ENCODE measurements at regions not wholly inside any gene's neighbourhood (a gene's known extent, or its start where the extent isn't known, plus 50 kb on each side); places are given as distances from the start of the nearest gene placed in this dataset.

- H3K27ac ChIP-seq = no peak overlapping the region
- H3K4me1 ChIP-seq = no peaks in the 10 kb centered on the region
- no peaks in the 10 kb centered on the region for H3K27me3 ChIP-seq (replicated peaks in 1 of 7)
- DNase-seq = no peak
- TF ChIP-seq CTCF (IDR thresholded peaks at IDR 0.05 in 8 of 11, conservative IDR thresholded peaks at IDR 0.05 in 3 of 11) = no peak
- TF ChIP-seq POLR2AphosphoS5 (IDR thresholded peaks at IDR 0.05) = no peak
- TF ChIP-seq POLR2A (IDR thresholded peaks at IDR 0.05) = no peak
- H3K4me3 ChIP-seq = no peak overlapping the region
- intact Hi-C loops (cut with DNase I; ENCODE audit: low total_unique reads) = no loop called here
- 51 to 74% (median 53%) methylated on average over 6 of the region's 6 CpGs for WGBS, 5 donors
- H3K36me3 ChIP-seq = no peaks in the 10 kb centered on the region
- H3K9me3 ChIP-seq = no peaks in the 10 kb centered on the region
These were observed 60.8 kb upstream of the DOCK1 start for GRCh38 chr10:126844406-126844805.

DNA sequence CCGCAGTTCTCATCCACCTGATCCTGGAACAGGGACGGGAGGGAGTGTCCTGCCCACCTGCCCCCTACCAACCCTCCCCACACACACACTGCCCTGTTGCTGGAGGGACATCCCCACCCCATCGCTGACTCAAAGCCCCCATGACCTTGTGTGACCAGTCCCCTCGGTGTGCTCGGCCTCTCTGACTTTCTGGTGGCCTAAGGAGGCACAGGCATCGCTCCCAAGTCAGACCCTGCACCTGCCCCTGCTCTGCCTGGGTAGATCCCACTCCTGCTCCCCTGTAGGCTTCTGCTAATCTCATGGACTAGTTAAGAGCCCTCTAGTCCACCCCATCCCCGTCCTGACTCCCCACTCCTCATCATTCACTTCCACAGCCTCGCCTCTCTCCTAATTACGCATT is 58.8 kb upstream of the DOCK1 start:
- H3K4me3 ChIP-seq = no peak overlapping the region
- H3K27ac ChIP-seq = no peak overlapping the region
- no peak for TF ChIP-seq POLR2AphosphoS5 (IDR thresholded peaks at IDR 0.05)
- TF ChIP-seq CTCF (IDR thresholded peaks at IDR 0.05 in 8 of 11, conservative IDR thresholded peaks at IDR 0.05 in 3 of 11) = no peak
- TF ChIP-seq POLR2A (IDR thresholded peaks at IDR 0.05) = no peak
- no peaks in the 10 kb centered on the region for H3K36me3 ChIP-seq
- no peaks in the 10 kb centered on the region for H3K27me3 ChIP-seq (replicated peaks in 1 of 7)
- intact Hi-C loops (cut with DNase I; ENCODE audit: low total_unique reads) = no loop called here
- no peaks in the 10 kb centered on the region for H3K4me1 ChIP-seq
- no peaks in the 10 kb centered on the region for H3K9me3 ChIP-seq
- WGBS, 5 donors = 78 to 88% (median 80%) methylated on average over 9 of the region's 9 CpGs
- no peak for DNase-seq

DNA sequence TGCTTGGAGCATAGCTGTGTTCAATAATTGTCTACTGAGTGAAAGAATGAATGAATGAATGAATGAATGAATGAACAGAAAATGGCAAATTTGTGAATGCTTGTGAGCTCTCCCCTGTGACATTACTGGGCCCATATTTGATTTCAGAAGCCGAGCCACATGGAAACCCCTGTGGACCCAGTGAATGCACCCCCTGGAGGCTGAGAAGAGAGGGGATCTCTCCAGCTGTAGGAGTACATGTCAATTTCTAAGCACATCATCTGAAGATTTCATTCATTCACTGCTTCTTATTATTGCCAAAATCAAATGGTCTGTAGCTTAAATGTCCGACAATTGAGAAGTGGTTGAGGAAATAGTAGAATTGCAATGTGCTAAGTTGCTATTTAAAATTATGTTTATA is 58.3 kb upstream of the DOCK1 start:
- DNase-seq = no peak
- no peak overlapping the region for H3K4me3 ChIP-seq
- H3K4me1 ChIP-seq = no peaks in the 10 kb centered on the region
- no peaks in the 10 kb centered on the region for H3K27me3 ChIP-seq (replicated peaks in 1 of 7)
- intact Hi-C loops (cut with DNase I; ENCODE audit: low total_unique reads) = no loop called here
- 82 to 89% (median 83%) methylated on average over 2 of the region's 2 CpGs for WGBS, 5 donors
- H3K36me3 ChIP-seq = no peaks in the 10 kb centered on the region
- H3K9me3 ChIP-seq = no peaks in the 10 kb centered on the region
- no peak for TF ChIP-seq CTCF (IDR thresholded peaks at IDR 0.05 in 8 of 11, conservative IDR thresholded peaks at IDR 0.05 in 3 of 11)
- TF ChIP-seq POLR2AphosphoS5 (IDR thresholded peaks at IDR 0.05) = no peak
- TF ChIP-seq POLR2A (IDR thresholded peaks at IDR 0.05) = no peak
- no peak overlapping the region for H3K27ac ChIP-seq

- WGBS, 5 donors = 87 to 91% (median 89%) methylated on average over 7 of the region's 7 CpGs
- intact Hi-C loops (cut with DNase I; ENCODE audit: low total_unique reads) = no loop called here
- Histone ChIP-seq H3K4me3 (no peak overlapping the region), H3K9me3 (no peaks in the 10 kb centered on the region), H3K27ac (no peak overlapping the region), H3K36me3 (no peaks in the 10 kb centered on the region), H3K4me1 (no peaks in the 10 kb centered on the region), H3K27me3 (replicated peaks in 1 of 7) (no peaks in the 10 kb centered on the region)
- no peak for TF ChIP-seq POLR2A (IDR thresholded peaks at IDR 0.05)
- no peak for TF ChIP-seq CTCF (IDR thresholded peaks at IDR 0.05 in 8 of 11, conservative IDR thresholded peaks at IDR 0.05 in 3 of 11)
- TF ChIP-seq POLR2AphosphoS5 (IDR thresholded peaks at IDR 0.05) = no peak
- DNase-seq = no peak
These were observed 57.6 kb upstream of the DOCK1 start for GRCh38 chr10:126847666-126848065.

Measured in spleen (tissue), 11 donors.